SIG-M5 (cell line): ENCODE measurements at regions not wholly inside any gene's neighbourhood (a gene's known extent, or its start where the extent isn't known, plus 50 kb on each side); places are given as distances from the start of the nearest gene placed in this dataset.

Experiments used
- DNase-seq: peaks from one replicate; lab custom pipeline; 2025; lab: John Stamatoyannopoulos, UW

DNA sequence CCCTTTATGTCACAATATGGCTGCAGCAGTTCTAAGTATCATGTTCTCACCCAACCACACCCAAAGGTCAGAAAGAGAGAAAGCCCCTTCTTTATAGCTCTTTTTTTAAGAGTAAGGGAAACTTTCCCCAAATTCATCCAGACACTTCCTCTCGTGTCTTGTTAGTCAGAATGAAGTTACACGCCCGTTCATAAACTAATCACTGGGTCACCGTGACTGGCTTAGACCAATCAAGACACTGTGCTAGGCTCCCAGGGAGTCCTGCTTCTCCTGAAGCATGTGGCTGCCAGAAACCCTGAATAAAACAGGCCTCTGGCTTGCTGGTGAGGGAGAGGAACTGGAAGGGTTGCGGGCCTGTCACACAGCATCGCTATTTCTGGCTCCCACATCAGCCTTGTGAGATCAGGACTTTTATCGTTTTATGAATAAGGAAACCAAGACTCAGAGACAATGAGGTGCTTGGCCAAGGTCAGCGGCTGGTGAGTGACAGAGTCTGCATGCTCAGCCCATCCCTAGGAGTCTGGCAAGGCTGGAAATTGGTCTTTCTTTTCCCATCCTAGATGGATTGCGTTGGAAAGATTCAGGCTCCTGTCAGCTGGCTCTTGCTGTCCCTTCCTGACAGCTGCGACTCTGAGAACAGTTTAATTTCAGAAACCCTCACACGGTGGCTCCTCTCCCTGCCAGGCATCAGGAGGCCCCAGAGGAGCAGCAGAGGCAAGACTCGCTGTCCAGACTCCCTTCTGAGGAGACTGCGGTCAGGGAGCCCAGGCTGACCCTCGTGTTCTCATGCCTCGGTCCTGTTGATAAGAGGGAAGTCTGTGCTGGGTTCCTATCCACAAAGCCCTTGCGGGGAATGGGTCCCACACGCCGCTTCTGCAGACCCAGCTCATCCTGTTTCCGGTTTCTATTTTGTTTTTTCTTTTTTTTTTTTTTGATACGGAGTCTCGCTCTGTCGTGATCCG, 104.5 kb upstream of the TAF1B start:
- no peak for DNase-seq

DNA sequence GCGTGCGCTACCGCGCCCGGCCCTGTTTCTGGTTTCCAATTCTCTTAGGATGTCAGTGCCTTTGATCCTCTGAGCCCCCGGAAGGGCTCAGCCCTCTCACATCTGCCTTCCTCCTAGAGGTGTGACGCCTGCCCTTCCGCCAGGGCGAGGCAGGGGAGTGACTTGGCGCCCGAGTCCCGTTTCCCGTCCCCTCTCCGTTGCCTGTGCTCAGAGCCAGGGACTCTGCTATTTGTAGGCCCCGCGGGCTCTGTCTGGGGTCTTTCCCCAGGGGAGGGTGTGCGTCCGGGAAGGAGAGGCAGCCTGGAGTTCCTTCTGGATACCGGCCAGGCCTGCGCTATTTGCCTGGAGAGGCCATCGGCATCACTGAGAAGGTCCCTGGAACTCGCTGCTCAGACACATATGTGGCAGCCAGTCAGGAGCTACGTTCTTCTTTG, 103.7 kb upstream of the TAF1B start:
- DNase-seq, result no peak

DNA sequence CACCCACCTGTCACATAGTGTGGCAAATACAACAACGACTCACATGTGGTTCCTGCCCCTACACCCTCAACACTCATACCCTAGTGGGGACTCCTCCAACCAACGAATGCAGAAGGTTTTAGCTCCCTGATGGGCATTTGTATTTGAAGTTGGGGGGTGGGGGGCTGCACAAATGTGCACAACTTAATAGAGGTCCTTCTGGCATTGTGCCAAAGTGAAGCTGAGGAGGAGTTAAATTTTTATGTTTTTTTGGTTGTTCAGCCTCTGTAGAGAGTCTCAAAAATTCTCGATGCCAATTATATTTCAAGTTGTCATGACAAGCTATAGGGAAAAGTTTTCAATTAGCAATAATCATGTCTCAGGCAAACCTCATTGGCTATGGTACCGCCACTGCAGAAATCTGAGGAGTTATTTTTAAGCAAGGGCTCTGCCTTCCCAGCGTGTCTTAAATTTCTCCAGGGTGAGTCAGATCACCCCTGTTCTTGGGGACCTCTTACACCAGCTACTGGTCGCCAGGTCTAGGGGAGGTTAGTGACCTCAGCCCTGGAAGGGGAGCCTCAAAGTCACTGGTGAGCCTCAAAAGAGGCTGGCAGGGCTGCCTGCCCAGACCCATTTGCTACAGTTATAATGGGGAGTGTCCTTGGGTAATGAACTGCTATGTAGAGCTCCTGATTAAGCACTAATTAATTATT, 102.7 kb upstream of the TAF1B start:
- DNase-seq, result no peak

DNA sequence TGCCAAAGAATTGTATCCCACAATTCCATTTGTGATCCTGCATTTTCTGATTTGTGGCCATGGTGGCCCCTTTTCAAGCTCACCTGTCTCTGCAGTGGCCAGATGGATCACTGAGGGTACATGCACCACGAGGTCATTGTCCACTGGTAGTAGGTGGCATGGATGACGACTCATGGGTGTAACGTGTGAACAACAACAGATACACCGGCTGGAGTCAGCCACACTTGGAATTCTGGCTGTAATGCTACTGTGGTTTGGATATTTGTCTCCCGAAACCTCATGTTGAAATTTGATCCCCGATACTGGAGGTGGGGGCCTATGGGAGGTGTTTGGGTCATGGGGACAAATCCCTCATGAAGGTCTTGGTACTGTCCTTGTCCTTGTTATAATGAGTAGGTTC, 102.2 kb upstream of the TAF1B start:
- DNase-seq, result no peak

DNA sequence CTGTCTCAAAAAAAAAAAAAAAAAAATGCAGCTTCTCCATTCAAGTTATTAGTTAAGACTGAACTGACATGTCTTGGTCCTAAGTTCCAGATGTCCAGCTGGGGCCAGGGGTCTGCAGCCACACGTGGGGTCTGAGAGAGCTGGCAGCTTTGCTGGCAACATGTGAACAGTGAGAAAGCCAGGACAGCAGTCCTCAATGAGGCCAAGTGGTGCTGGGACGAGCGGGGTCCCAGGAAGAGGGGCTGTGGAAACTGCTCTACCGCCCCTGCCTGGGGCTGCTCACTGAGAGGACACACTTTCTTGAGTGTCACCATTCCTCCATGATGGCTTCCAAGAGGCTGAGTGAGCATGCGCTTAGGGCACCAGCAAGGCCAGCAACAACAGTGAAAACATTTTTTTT, 100.7 kb upstream of the TAF1B start:
- no peak for DNase-seq

DNA sequence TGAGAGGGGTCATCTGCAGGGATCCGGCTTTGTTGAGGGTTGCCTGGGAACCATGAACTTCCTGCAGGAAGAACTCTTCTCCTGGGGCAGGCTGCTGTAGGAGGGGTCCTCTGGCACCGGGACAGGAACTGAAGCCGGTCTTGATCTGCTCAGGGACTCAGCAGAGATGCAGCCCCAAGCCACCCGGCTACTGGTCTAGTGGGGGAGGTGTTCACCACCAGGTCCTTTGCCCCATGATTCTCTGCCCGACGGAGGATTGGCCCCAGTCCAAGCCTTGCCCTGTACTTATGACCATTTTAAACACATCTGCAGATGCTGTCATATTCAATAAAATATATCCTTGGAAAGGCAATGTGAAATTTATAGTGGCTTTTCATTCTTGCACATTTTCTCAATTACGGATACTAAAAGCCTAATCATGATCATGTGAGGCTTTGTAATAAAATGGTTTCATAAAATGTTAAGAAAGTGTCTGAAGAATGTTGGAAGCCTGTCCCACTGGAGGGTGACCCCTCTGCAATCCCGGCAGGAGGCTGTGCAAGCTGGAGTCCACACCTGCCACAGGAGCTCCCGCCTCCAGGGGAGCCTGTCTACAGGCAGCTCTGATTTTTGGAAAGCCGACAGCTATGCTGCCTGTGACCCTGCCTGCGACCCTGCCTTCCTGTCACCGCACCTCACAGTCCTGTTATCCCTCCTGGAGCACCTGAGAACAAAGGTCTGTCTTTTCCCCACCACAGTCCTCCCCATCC, 98.8 kb upstream of the TAF1B start:
- DNase-seq, result no peak

DNA sequence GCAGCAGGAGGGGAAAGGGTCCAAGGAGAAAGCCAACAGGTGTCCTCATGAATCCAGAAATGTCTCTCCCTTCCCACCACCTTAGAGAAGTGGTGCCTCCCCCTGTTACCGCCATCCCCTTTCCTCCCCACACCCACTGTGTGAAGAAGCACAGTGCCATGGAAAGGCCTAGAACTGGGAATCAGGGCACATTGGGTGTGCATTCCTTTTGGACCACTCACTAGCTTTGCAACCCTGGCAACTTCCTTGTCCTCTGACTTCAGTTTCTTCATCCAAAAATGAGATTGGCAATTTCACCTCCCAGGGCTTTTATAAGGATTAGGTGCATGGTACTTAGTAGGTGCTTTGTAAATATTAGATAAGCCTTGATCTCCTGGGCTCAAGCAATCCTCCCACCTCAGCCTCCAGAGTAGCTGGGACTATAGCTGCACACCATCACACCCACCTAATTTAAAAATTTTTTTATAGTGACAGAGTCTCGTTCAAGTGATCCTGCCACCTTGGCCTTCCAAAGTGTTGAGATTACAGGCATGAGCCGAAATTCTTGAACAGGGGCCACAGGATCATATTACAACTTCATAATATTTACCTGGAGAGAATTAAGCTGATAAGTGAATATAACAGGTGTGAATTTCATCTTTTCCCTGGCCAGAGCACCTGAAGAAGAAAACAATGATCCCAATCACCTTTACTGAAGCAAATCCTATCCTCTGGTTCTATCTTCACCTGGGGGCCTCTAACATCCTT, 97.9 kb upstream of the TAF1B start:
- DNase-seq, result no peak

DNA sequence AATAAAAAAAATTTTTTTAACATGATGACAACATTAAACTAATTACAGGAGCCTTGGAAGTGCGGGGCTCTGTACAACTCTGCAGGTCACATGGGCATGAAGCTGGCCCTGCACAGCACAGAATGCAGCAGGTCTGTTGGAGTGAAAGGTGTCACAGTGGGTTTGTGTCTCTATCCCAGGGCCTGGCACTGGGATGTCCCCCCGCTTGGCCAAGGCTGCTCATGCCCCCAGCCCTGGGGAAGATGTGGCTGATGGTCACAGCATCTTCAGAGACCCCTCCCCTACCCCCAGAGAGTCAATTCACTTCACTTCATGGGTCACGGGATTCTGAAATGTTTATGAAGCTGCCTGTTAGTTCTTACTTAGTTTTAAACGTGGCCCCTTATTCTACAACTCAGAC, 95.9 kb upstream of the TAF1B start:
- no peak for DNase-seq

DNA sequence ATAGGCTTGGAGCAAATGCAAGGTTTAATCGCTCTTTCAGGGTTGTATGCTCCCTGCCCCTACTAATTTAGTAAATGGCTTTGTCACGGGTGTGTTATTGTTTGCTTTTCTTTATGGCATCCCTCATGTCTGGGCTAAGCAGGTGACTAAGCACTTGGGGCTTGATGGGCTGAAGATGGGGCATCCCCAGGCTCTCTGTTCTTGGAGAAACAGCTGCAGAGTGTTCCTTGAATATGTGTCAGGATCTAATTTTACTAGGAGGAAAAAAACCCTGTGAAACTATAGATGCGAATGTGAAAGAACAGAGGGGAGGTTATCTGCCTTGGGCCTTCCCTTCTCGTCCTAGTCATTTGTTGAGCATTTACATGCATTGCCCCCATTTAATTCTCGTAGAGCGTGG, 94.7 kb upstream of the TAF1B start:
- no peak for DNase-seq

DNA sequence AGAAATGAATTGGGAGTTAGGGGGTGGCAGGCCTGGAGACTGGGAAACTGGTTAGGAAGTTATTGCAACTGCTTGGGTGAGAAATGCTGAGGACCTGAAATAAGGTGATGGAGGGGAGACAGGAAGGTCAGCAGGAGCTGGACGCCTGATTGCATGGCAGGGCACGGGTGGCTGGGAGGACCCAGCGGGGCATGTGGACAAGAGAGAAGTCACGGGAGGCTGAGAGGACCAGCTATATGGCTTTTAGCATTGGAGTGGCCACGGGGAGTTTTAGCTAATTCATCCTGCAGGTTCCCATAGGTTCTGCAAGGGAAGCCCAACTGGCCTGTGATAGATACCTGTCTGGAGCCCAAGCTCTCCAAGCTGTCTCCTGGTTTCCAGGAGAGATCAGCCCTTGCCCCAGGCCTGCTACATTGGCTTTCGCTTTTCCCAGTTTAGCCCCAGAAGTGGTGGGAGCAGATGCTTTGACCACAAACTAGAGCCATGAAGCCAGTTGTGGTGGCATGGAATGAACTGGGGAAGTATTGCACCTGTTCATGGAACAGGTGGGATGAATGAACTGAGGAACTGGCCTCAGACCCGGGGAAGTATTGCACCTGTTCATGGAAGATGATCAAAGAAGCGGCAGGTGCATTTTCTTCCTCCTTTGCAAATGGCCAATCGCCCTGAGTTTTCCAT, 93.6 kb upstream of the TAF1B start:
- DNase-seq, result no peak

DNA sequence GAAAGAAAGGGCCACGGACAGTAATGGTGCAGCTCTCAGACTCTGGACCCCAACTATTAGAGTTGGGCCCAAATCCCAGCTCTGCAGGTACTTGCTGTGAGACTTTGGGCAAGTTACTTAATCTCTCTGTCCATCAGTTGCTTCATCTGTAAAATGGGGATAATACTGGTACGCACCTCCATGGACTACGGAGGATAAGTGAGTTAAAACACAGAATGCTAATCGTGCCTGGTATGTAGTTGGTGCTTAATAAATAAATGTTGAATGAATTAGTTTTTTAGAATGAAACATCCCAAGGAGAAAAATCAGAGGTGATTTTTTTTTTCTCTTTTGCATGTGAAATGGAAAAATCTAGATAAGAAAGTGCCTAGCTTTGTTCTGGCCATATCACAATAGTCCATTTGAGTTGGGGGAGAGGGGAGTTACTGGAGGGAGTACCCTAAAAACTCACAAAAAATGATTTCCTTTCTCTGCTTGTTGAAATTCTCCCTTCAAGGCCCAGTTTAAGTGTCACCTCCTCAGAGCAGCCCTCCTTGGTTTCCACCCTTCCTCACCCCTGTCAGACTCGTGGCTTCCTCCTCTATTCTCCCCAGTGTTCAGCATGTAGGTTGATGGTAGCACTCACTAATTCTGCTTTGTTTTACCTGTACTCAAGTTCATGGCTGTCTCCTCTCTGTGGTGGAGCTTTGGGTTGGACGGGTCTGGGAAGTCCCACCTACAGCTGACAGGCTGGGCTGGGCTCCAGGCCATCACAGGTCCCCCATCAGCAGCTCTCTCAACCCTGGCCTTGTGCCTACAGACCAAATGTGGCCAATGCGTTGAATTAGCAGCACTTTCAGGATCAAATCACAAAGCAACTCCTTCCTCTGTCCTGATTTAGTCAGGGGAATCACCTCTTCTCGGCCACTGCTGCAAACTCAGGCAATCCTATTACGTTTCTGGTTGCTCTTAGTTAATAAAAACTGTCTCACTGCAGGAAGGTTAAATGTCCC, 92.8 kb upstream of the TAF1B start:
- DNase-seq, result no peak

DNA sequence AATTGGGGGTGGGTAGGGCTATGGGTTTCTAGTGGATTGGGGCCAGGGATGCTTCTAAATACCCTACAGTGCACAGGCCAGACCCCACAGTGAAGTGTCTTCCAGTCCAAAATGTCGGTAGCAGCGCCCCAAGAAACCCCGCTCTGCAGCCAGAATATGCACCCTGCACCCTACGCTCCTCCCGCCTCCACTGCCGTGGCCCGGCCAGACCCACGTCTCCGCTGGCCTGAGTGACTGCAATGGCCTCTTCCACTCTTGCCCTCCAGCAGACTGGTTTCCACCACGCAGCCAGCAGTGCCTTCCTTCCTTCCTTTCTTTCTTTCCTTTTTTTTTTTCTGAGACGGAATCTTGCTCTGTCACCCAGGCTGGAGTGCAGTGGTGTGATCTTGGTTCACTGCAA, 91.4 kb upstream of the TAF1B start:
- no peak for DNase-seq

DNA sequence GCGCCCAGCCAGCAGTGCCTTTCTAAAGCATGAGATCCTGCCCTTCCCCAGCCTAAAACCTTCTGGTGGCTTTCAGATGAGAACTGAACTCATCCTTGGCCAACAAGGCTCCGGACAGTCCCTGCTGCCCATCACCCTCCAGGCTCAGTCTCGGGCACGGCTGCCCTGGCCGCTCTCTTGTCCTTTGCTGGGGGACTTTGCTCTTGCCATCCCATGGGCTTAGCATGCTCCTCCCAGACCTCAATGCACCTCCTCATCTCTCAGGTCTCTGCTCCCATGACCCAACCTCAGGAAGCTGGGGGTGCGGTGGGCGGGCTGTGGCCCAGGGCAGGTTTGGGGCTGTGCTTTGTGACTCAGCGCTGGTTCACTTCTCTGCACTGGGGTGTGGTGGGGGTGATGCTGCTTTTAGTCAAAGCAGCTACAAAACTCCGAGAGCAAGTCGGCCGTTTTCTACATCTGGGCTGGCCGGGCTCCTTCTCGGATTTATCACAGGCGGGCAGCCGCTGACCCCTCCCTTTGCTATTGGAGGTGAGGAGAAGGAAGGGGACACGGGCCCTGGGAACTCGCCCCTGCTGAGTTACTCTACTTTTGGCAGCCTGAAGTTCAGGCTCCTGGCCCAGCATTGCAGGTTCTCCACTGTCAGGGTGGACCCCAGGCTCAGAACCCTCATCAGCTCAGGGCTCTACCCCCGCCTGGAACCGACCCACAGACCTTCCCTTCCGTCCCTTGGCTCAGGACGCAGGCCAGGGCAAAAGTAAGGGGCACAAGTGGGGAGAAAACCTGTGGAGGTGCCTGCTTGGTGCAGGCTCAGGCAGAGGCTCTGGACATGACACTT, 90.6 kb upstream of the TAF1B start:
- no peak for DNase-seq

DNA sequence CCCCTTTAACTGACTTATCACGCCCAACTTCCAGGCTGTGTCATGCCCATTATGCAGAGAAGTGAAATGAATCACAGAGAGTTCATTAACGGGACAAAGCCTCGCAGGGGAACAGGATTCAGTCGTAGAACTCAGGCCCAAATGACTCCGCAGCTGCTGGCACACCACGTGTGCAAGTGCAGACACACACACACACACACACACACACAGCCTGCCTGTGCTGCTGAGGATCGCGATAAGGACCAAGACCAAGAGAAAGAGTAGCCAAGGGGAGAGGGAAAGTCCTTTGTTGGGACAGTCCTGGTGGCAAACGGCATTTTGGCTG, 90.0 kb upstream of the TAF1B start:
- DNase-seq, result no peak

DNA sequence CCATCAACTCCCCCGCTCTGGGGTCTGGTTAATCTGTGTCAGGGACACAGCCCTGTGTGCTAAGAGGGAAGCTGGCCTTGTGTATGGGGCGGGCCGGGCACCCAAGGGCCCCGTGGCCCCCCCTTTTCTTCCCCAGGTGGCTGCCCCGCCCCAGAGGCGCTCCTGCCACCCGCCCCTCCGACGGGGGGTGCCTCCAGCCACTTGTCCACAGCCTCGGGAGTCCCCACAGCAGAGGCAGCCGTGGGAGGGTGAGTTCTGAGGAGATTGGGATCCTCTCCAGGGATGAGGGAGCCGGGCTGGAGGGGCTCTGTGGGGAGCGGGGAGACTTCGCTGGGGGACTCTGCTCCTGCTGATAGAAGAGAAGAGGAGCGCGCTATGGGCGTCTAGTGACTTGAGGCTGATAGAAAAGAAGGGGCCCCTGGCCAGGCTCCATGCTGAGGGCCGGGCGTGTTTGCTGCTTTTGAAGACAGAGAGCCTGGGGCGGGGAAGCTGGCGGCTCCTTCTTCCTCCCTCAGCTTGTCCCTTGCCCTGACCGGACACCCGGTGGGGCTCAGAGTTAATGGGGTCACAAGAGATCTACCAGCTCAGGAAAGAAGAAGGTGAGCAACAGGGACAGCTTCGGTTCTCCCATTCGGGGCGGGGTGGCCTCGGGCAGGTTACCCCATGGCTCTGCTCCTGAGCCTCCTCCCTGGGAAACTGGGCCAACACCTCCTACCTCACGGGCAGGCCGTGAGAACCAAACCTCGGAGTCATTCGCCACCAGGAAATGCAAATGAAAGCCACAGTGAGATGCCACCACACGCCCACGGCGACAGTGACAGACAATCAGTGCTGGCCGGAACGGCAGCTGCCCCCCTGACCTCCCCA, 89.4 kb upstream of the TAF1B start:
- no peak for DNase-seq

DNA sequence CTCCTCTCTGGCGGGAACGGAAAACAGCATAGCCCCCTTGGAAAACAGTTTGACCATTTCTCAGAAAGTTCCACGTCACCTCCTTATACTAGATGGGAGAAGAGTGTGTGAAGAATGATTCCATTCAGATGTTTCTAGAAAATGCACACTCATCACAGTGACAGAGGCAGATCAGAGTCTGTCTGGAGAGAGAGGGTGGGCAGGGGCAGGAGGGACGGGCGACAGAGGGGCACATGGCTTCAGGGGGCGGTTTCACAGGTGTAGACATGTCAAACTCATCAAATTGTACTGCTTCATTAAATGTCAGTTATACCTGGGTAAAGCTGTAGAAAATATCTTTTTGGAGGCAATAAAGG, 88.8 kb upstream of the TAF1B start:
- no peak for DNase-seq

DNA sequence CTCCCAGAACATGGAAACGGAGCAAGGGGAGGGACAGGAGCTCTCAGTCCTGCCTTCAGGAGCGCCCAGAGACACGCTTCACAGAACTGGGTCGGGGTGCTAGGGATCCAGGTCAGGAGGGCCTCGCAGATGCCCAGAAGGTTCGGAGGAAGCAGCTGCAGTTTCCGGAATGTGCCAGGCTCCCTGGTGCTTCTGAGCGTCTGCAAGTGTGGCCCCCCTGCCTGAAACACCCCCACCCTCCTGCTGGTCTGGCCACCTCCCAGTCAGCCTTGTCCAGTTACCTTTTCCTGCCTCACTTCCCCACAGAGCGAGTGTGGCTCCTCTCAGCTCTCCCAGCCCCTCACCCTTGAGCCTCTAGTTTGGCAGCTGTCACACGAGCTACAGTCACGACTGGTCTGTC, 88.3 kb upstream of the TAF1B start:
- no peak for DNase-seq

DNA sequence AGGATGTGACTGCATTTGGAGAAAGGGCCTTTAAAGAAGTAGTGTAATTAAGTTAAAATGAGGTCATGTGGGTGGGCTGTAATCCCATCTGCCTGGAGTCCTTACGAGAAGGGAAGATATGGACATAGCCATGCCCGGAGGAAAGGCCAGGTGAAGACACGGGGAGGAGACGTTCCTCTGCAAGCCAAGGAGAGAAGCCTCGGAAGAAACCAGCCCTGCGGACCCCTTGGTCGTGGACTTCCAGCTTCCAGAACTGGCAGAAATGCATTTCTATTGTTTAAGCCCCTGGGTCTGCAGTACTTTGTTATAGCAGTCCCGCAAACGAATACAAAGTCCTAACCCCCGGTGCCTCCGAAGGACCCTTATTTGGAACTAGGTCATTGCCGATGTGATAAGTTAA, 87.6 kb upstream of the TAF1B start:
- no peak for DNase-seq
